ENCODE measurements at regions not wholly inside any gene's neighbourhood (a gene's known extent, or its start where the extent isn't known, plus 50 kb on each side); places are given as distances from the start of the nearest gene placed in this dataset.
"Not testable (repeated sequence)": the region's sequence is repeated elsewhere in the genome, so short reads cannot be mapped to it uniquely, and the experiment has no call there.

- Histone ChIP-seq H3K79me2 (ENCODE audit: insufficient read depth, low read length) (no peaks in the 10 kb centered on the region), H3K4me2 (ENCODE audit: low read depth, low read length, poor library complexity, severe bottlenecking) (peak overlapping the region; percentile 80), H3K9me3 (ENCODE audit: insufficient read depth, low read depth, low read length) (no peaks in the 10 kb centered on the region), H3K9me2 (replicated peaks; ENCODE audit: low read depth, low read length) (no peaks in the 10 kb centered on the region), H3K27me3 (ENCODE audit: insufficient read depth, low read length, poor library complexity, severe bottlenecking) (no peaks in the 10 kb centered on the region), H3K36me3 (ENCODE audit: insufficient read depth, low read length) (no peaks in the 10 kb centered on the region), H3F3A (ENCODE audit: low read depth) (peaks cover 4% of the 10 kb centered on the region; the same call in 1 of the 2 replicates), H3K9ac (ENCODE audit: low read depth, low read length, poor library complexity, severe bottlenecking) (peak overlapping the region; percentile 22), H3K4me3 (ENCODE audit: low read length, poor library complexity, severe bottlenecking) (peak overlapping the region; percentile 45), H3K4me1 (ENCODE audit: insufficient read depth, low read length, poor library complexity, severe bottlenecking) (peaks cover 28% of the 10 kb centered on the region), H2AFZ (ENCODE audit: low read length) (no peak overlapping the region), H4K20me1 (ENCODE audit: insufficient read depth, low read length, poor library complexity, severe bottlenecking) (no peaks in the 10 kb centered on the region)
- no peak for TF ChIP-seq EZH2phosphoT487 (IDR thresholded peaks at IDR 0.05; ENCODE audit: borderline replicate concordance)
- TF ChIP-seq CTCF (conservative IDR thresholded peaks at IDR 0.05; ENCODE audit: low read length): no peak
Measured at GRCh38 chr6:137389150-137389704, 105.0 kb downstream of the OLIG3 start.

GRCh38 chr6:137387096-137387764 lies 107.0 kb downstream of the OLIG3 start:
- no peaks in the 10 kb centered on the region for H3K27me3 ChIP-seq (ENCODE audit: insufficient read depth, low read length, poor library complexity, severe bottlenecking)
- TF ChIP-seq EZH2phosphoT487 (IDR thresholded peaks at IDR 0.05; ENCODE audit: borderline replicate concordance) (no peak), CTCF (conservative IDR thresholded peaks at IDR 0.05; ENCODE audit: low read length) (no peak)

GRCh38 chr6:137383287-137383686 lies 110.9 kb downstream of the OLIG3 start:
- not testable (repeated sequence) for H4K20me1 ChIP-seq (ENCODE audit: insufficient read depth, low read length, poor library complexity, severe bottlenecking)

More at GRCh38 chr6:137387096-137387764, 107.0 kb downstream of the OLIG3 start:
- Histone ChIP-seq H3K9me2 (replicated peaks; ENCODE audit: low read depth, low read length) (no peaks in the 10 kb centered on the region), H3K36me3 (ENCODE audit: insufficient read depth, low read length) (no peaks in the 10 kb centered on the region), H2AFZ (ENCODE audit: low read length) (no peak overlapping the region), H3F3A (ENCODE audit: low read depth) (peaks cover 4% of the 10 kb centered on the region; the same call in 1 of the 2 replicates), H3K4me2 (ENCODE audit: low read depth, low read length, poor library complexity, severe bottlenecking) (no peak overlapping the region), H3K9ac (ENCODE audit: low read depth, low read length, poor library complexity, severe bottlenecking) (no peak overlapping the region), H3K4me1 (ENCODE audit: insufficient read depth, low read length, poor library complexity, severe bottlenecking) (peaks cover 28% of the 10 kb centered on the region), H3K9me3 (ENCODE audit: insufficient read depth, low read depth, low read length) (no peaks in the 10 kb centered on the region), H3K4me3 (ENCODE audit: low read length, poor library complexity, severe bottlenecking) (no peak overlapping the region), H3K79me2 (ENCODE audit: insufficient read depth, low read length) (no peaks in the 10 kb centered on the region), H4K20me1 (ENCODE audit: insufficient read depth, low read length, poor library complexity, severe bottlenecking) (no peaks in the 10 kb centered on the region)

GRCh38 chr6:137378090-137378369 lies 116.2 kb downstream of the OLIG3 start:
- Histone ChIP-seq H2AFZ (ENCODE audit: low read length) (no peak overlapping the region), H3K79me2 (ENCODE audit: insufficient read depth, low read length) (no peaks in the 10 kb centered on the region), H3K9ac (ENCODE audit: low read depth, low read length, poor library complexity, severe bottlenecking) (no peak overlapping the region), H3K36me3 (ENCODE audit: insufficient read depth, low read length) (no peaks in the 10 kb centered on the region), H3K4me2 (ENCODE audit: low read depth, low read length, poor library complexity, severe bottlenecking) (no peak overlapping the region), H4K20me1 (ENCODE audit: insufficient read depth, low read length, poor library complexity, severe bottlenecking) (no peaks in the 10 kb centered on the region), H3K9me2 (replicated peaks; ENCODE audit: low read depth, low read length) (no peaks in the 10 kb centered on the region), H3K4me1 (ENCODE audit: insufficient read depth, low read length, poor library complexity, severe bottlenecking) (no peaks in the 10 kb centered on the region), H3F3A (ENCODE audit: low read depth) (no peaks in the 10 kb centered on the region), H3K9me3 (ENCODE audit: insufficient read depth, low read depth, low read length) (no peaks in the 10 kb centered on the region), H3K27me3 (ENCODE audit: insufficient read depth, low read length, poor library complexity, severe bottlenecking) (no peaks in the 10 kb centered on the region), H3K4me3 (ENCODE audit: low read length, poor library complexity, severe bottlenecking) (no peak overlapping the region)
- no peak for TF ChIP-seq CTCF (conservative IDR thresholded peaks at IDR 0.05; ENCODE audit: low read length)
- TF ChIP-seq EZH2phosphoT487 (IDR thresholded peaks at IDR 0.05; ENCODE audit: borderline replicate concordance): no peak

More at GRCh38 chr6:137383287-137383686, 110.9 kb downstream of the OLIG3 start:
- H3K9me2 ChIP-seq (replicated peaks; ENCODE audit: low read depth, low read length); H3K4me1 ChIP-seq (ENCODE audit: insufficient read depth, low read length, poor library complexity, severe bottlenecking); H3K27me3 ChIP-seq (ENCODE audit: insufficient read depth, low read length, poor library complexity, severe bottlenecking); H3F3A ChIP-seq (ENCODE audit: low read depth); H3K4me2 ChIP-seq (ENCODE audit: low read depth, low read length, poor library complexity, severe bottlenecking); H3K36me3 ChIP-seq (ENCODE audit: insufficient read depth, low read length); H3K9ac ChIP-seq (ENCODE audit: low read depth, low read length, poor library complexity, severe bottlenecking); H2AFZ ChIP-seq (ENCODE audit: low read length); H3K79me2 ChIP-seq (ENCODE audit: insufficient read depth, low read length); H3K4me3 ChIP-seq (ENCODE audit: low read length, poor library complexity, severe bottlenecking); H3K9me3 ChIP-seq (ENCODE audit: insufficient read depth, low read depth, low read length): not testable (repeated sequence)
